Ishikawa (cell line): ENCODE measurements at regions not wholly inside any gene's neighbourhood (a gene's known extent, or its start where the extent isn't known, plus 50 kb on each side); places are given as distances from the start of the nearest gene placed in this dataset.

Experiments used
- EP300 ChIP-seq: IDR thresholded peaks from 2 replicates; pipeline ENCODE4 v1.6.1; 2012; ENCODE audit warnings: borderline replicate concordance
- FOXM1 ChIP-seq: IDR thresholded peaks from 2 replicates; pipeline ENCODE4 v1.6.1; 2012; ENCODE audit warnings: low read depth, borderline replicate concordance
- RAD21 ChIP-seq: IDR thresholded peaks from 2 replicates; pipeline ENCODE4 v1.6.1; 2012; ENCODE audit warnings: low read depth
- TEAD4 ChIP-seq: IDR thresholded peaks from 2 replicates; pipeline ENCODE4 v1.6.1; 2012
- YY1 ChIP-seq: IDR thresholded peaks from 2 replicates; pipeline ENCODE4 v1.6.1; 2012; ENCODE audit warnings: low read depth
- TF ChIP-seq, protein P1 (sequence below): IDR thresholded peaks from 2 replicates; pipeline ENCODE4 v1.6.1; 2012

DNA sequence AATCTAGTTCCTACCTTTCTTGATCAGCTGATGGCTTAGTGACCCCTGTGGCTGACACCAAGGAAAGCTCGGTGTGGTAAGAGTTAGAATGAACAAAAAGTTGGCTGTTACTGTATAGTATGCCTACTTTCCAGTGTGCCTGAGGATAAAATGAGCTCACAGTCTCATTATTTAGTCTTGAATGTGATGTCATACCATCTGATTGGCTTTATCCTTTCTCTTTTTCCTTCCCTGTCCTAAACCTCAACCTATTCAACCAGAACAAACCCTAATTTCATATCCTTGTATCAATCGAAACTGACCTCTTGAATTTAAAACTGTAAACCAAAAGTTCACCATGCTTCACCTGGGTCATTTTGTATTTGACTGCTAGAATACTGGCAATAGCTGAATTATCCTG, 156.4 kb downstream of the PPARGC1A start:
- TF ChIP-seq YY1: no peak
- no peak for TF ChIP-seq RAD21
- TF ChIP-seq EP300: no peak
- TF ChIP-seq FOXM1: no peak
- TF ChIP-seq TEAD4: no peak
- TF ChIP-seq, protein P1, sequence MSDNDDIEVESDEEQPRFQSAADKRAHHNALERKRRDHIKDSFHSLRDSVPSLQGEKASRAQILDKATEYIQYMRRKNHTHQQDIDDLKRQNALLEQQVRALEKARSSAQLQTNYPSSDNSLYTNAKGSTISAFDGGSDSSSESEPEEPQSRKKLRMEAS: no peak
